Sigmoid colon (tissue), 4 donors: ENCODE measurements at regions not wholly inside any gene's neighbourhood (a gene's known extent, or its start where the extent isn't known, plus 50 kb on each side); places are given as distances from the start of the nearest gene placed in this dataset.

Source experiments
- POLR2A ChIP-seq, 2 donors: fragments of 450-650 bp; IDR thresholded peaks; one replicate each; pipeline ENCODE4 v1.6.1; 2016; ENCODE audit warnings: antibody characterized with exemption in 2 of 2, mild to moderate bottlenecking in 2 of 2, moderate library complexity in 2 of 2
- POLR2AphosphoS5 ChIP-seq, 4 donors: sonication (generic); formaldehyde crosslinking; IDR thresholded peaks; one replicate each; pipeline ENCODE4 v1.6.1; 2017; ENCODE audit warnings: antibody characterized with exemption in 4 of 4
- TF ChIP-seq, protein P1 (sequence below), 4 experiments: fragments of 450-650 bp in 3 of 4; fragments of 200-600 bp in 1 of 4; IDR thresholded peaks; one replicate each; pipeline ENCODE4 v1.5.1; 2016 to 2019; ENCODE audit warnings: antibody characterized with exemption in 4 of 4, mild to moderate bottlenecking in 3 of 4, moderate library complexity in 2 of 4

DNA sequence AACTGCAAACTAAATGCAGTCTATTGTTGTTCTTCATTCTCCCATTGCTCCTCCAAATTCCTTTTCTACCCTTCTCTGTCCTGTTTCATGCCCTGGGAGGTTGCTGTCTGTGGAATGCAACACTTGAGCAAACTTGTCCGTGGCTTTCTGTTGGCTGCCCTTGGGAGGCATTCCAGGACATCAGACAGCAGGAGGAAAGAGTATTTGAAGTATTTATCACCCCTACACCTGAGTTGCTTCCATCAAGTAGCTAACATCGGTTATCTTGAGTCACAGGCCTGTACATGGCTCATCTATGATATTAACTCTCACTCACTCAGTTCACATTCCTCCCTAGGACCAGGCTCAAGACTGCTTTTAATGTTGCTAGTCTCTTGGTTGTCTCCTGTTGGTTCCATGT is 803.4 kb upstream of the CDH6 start:
- TF ChIP-seq, protein P1, sequence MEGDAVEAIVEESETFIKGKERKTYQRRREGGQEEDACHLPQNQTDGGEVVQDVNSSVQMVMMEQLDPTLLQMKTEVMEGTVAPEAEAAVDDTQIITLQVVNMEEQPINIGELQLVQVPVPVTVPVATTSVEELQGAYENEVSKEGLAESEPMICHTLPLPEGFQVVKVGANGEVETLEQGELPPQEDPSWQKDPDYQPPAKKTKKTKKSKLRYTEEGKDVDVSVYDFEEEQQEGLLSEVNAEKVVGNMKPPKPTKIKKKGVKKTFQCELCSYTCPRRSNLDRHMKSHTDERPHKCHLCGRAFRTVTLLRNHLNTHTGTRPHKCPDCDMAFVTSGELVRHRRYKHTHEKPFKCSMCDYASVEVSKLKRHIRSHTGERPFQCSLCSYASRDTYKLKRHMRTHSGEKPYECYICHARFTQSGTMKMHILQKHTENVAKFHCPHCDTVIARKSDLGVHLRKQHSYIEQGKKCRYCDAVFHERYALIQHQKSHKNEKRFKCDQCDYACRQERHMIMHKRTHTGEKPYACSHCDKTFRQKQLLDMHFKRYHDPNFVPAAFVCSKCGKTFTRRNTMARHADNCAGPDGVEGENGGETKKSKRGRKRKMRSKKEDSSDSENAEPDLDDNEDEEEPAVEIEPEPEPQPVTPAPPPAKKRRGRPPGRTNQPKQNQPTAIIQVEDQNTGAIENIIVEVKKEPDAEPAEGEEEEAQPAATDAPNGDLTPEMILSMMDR (IDR thresholded peaks at IDR 0.05), result no peak
- no peak for TF ChIP-seq POLR2AphosphoS5 (IDR thresholded peaks at IDR 0.05)
- TF ChIP-seq POLR2A (IDR thresholded peaks at IDR 0.05), result no peak
